BE2C (cell line): ENCODE measurements at regions not wholly inside any gene's neighbourhood (a gene's known extent, or its start where the extent isn't known, plus 50 kb on each side); places are given as distances from the start of the nearest gene placed in this dataset.

ENCODE experiments used
- DNase-seq: peaks from one replicate; pipeline ENCODE4 v3.0.0-alpha.2; 2020
- H3K27me3 ChIP-seq: fragments of 250-450 bp; sonication (Bioruptor Pico); 2 replicates; pipeline ENCODE4 v1.5.1; 2020; ENCODE audit warnings: mild to moderate bottlenecking
- H3K36me3 ChIP-seq: fragments of 250-450 bp; sonication (Bioruptor Pico); 2 replicates; pipeline ENCODE4 v1.5.1; 2020; ENCODE audit warnings: mild to moderate bottlenecking
- H3K4me1 ChIP-seq: fragments of 250-450 bp; sonication (Bioruptor Pico); 2 replicates; pipeline ENCODE4 v1.5.1; 2020
- H3K4me3 ChIP-seq: 2 replicates; pipeline ENCODE4 v1.5.1; 2011; ENCODE audit warnings: low read depth, low read length
- H3K9me3 ChIP-seq: fragments of 250-450 bp; sonication (Bioruptor Pico); 2 replicates; pipeline ENCODE4 v1.5.1; 2020
- TF ChIP-seq, protein P1 (sequence below): IDR thresholded peaks from 2 replicates; pipeline ENCODE4 v1.5.1; 2012; ENCODE audit warnings: mild to moderate bottlenecking, low read depth, low read length

DNA sequence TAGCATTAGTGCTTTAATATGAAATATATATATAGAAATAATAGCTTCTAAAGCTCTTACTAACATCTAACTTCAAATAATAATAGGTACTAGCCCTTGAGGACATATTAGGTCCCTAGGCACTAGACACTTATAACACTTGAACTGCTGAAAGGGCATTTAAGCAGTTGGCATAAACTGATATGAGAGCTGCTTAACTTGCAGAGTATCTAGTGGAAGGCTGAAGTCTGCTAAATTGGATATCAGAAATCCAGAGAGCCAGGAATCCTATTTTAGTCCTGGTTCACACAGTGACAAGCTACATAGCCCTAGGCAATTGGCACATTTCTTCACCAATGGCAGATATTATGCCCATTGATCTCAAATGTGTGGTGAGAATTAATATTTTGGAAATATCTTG, 326.9 kb upstream of the UBE2E3 start:
- no peaks in the 10 kb centered on the region for H3K27me3 ChIP-seq
- TF ChIP-seq, protein P1, sequence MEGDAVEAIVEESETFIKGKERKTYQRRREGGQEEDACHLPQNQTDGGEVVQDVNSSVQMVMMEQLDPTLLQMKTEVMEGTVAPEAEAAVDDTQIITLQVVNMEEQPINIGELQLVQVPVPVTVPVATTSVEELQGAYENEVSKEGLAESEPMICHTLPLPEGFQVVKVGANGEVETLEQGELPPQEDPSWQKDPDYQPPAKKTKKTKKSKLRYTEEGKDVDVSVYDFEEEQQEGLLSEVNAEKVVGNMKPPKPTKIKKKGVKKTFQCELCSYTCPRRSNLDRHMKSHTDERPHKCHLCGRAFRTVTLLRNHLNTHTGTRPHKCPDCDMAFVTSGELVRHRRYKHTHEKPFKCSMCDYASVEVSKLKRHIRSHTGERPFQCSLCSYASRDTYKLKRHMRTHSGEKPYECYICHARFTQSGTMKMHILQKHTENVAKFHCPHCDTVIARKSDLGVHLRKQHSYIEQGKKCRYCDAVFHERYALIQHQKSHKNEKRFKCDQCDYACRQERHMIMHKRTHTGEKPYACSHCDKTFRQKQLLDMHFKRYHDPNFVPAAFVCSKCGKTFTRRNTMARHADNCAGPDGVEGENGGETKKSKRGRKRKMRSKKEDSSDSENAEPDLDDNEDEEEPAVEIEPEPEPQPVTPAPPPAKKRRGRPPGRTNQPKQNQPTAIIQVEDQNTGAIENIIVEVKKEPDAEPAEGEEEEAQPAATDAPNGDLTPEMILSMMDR, result no peak

DNA sequence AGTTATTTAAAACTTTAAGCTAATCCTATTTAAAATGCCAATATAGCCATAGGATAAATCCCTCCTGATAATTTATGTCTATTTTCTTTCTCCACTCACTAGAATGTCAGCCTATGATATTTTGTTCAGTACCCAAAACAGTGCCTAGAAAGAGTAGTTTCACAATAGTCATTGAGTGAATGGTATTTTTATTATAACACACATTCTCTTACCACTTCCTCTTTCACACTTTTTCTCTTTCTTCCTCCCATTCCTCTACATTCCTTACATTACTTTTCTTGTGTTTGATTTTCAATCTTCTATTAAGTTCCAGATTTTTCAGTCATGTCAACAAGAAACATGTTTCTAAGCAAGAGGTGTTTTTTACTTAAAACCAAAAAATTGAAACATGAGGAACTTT, 327.6 kb upstream of the UBE2E3 start:
- no peaks in the 10 kb centered on the region for H3K9me3 ChIP-seq
- H3K36me3 ChIP-seq, result no peaks in the 10 kb centered on the region
- TF ChIP-seq, protein P1, result no peak
- H3K4me3 ChIP-seq, result no peak overlapping the region
- H3K4me1 ChIP-seq, result no peaks in the 10 kb centered on the region
- DNase-seq, result no peak
- H3K27me3 ChIP-seq, result no peaks in the 10 kb centered on the region

More for the DNA sequence above, 326.9 kb upstream of the UBE2E3 start:
- Histone ChIP-seq H3K9me3 (no peaks in the 10 kb centered on the region), H3K36me3 (no peaks in the 10 kb centered on the region), H3K4me3 (no peak overlapping the region), H3K4me1 (no peaks in the 10 kb centered on the region)
- no peak for DNase-seq

DNA sequence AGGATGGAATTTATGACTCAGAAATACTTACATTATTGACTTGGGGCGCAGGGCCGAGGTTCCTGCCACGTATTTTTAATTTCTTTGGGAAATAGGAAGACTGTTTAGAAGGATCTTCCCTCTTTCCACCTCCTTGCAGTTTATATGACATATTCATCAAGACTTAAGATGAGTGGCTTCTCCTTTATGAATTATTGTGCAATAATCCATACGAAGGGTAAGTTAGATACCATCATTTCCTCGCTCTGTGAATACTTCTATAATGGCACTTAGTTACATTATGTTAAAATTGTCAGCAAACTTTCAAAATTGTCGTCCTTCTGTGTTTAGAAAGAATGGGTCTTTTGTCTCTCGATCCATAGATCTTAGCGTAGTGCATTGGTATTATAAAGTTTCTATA, 328.8 kb upstream of the UBE2E3 start:
- no peak overlapping the region for H3K4me3 ChIP-seq
- no peaks in the 10 kb centered on the region for H3K9me3 ChIP-seq
- H3K4me1 ChIP-seq, result no peaks in the 10 kb centered on the region
- H3K27me3 ChIP-seq, result no peaks in the 10 kb centered on the region
- no peak for DNase-seq
- H3K36me3 ChIP-seq, result no peaks in the 10 kb centered on the region
- TF ChIP-seq, protein P1, result no peak

DNA sequence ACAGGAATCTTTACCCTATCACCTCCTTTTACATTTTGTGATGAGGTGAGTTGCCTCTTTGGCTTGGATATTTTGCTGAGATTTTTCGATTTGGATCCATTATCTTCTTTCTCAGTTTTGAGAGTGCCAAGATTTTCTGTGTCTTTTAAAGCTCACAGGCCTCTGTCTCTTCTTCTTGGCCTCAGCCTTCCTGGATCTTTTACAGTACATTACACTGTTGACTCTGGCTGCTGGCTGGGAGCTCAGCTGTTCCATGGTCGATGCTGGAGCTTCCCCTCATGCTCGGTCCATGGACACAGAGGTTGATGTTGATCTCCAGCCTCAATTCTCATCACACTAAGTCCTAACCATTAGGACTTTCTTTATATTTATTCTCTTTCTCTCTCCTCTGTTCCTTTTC, 332.8 kb upstream of the UBE2E3 start:
- H3K9me3 ChIP-seq, result no peaks in the 10 kb centered on the region
- no peaks in the 10 kb centered on the region for H3K4me1 ChIP-seq
- H3K36me3 ChIP-seq, result no peaks in the 10 kb centered on the region
- H3K4me3 ChIP-seq, result no peak overlapping the region
- DNase-seq, result no peak
- TF ChIP-seq, protein P1, result no peak
- H3K27me3 ChIP-seq, result no peaks in the 10 kb centered on the region

DNA sequence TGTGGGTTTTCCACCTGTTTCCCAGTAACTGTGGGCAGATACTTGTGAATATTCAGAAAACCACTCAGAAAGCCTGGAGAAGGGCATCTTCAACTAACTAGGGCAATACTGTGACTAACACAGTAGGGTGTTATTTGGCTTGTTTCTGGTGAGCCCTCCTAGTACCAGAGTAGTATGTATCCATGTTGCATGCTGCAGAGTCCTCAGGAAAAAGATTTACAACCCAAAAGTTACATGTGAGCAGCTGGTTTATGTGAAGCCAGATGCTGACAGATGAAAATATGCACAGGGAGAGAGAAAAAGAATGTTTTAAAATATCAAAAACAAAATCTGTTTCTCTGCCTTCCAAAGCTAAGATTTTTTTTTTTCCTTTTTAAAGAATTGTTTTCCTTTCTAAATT, 333.2 kb upstream of the UBE2E3 start:
- no peak for DNase-seq
- TF ChIP-seq, protein P1, result no peak
- Histone ChIP-seq H3K4me1 (no peaks in the 10 kb centered on the region), H3K27me3 (no peaks in the 10 kb centered on the region), H3K9me3 (no peaks in the 10 kb centered on the region), H3K36me3 (no peaks in the 10 kb centered on the region), H3K4me3 (no peak overlapping the region)

DNA sequence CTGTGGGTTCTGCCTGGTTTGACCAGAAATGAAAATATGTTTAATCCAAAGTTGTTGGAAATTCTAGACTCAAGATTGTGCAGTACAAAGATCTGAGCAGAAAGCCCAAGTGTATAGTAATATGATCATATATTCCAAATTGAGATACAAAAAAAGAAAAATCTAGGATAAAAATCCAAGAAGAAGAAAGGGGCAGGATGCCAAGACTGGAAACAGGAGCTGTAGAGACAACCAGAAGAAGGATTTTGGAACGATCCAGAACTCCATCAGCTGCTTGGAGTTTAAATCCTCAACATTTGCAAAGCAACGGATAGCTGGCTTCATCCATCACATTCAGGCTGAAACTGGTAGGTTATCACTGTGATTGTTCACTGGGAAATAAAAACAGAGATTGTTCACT, 333.6 kb upstream of the UBE2E3 start:
- TF ChIP-seq, protein P1, result no peak
- Histone ChIP-seq H3K9me3 (no peaks in the 10 kb centered on the region), H3K4me3 (no peak overlapping the region), H3K4me1 (no peaks in the 10 kb centered on the region), H3K27me3 (no peaks in the 10 kb centered on the region), H3K36me3 (no peaks in the 10 kb centered on the region)
- DNase-seq, result no peak
